Endothelial cell of hepatic sinusoid (primary cell): ENCODE measurements at regions not wholly inside any gene's neighbourhood (a gene's known extent, or its start where the extent isn't known, plus 50 kb on each side); places are given as distances from the start of the nearest gene placed in this dataset.
"Not testable (repeated sequence)": the region's sequence is repeated elsewhere in the genome, so short reads cannot be mapped to it uniquely, and the experiment has no call there.

Experiments
- in situ Hi-C: cut with HindIII; loops from 2 replicates; pipeline ENCODE4 v1.10.0; 2017; ENCODE audit warnings: low sequenced_read_pairs

DNA sequence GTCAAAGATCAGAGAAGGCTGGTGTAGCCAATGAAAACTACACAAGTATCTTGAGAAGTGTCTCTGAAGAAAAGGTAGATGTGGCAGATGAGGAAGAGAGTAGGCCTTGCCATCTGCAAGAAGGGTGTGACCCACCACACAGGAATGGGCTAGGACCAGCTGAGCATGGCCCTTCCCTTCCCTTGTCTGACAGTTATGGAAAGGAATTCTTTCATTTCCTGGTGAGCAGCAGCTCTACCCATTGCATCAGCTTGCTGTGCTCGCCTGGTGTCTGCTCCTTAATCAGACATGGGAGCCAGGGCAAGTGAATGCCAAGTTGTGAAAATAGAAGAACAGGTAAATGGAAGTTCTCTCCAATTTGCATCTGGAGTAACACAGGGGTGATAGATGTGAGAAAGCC lies 145.2 kb upstream of the KRR1 start:
- in situ Hi-C loops, result no loop called here

DNA sequence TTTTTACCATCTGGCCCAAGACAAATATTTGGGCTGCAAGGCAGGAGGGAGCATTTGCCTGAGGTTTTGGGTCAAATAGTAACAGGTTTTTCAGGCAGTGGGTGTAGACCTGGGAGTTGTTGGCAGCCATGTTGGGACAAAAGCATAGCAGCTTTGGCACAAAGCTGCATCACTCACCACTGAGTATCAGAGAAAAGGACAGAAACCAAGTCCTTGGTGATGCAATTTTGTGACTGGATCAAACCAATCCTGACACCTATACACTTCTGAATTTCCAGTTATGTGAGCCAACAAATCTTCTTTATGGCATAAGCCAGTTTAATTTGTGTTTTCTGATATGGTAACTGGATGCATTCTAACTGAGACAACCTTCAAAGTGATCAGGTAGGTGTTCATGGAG lies 144.8 kb upstream of the KRR1 start:
- in situ Hi-C loops, result no loop called here

DNA sequence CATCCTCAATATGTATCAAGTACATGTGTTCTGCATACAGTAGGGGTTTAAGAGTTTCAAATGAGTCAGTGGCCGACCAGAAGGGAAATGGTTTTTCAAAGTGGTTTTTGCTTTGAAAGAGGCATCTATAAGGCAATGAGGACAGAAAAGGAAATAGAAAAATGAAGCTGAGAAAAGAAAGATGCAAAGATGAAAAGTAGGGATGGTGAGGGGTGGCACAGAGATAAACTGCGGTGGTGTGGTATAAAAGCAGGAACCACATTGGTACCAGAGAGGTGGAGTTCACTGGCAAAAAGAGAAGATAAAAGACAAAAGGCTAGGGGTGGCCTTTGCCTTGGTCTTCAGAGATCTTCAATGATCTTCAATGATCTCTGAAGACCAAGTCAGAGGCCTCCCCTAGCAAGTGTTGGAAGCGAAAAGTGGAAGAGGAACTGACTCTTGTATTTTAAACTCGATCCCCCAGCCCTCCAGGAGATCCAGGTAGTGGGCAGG lies 144.0 kb upstream of the KRR1 start:
- in situ Hi-C loops, result no loop called here

DNA sequence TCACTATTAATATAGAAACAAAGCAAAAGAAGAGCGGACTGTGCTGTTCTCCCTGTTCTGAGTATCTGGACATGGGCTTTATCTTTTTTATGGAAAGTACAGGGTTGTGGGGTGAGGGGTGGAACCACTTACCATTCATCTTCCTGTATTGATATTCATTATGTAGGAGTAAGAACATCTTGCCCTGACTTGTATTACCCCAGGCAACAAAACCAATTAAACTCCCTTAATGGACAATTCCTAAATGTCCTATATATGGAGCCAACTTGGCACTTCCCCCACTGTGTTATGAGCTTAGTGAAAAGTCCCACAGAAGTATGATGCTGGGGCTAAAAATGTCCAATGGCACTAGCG lies 139.9 kb upstream of the KRR1 start:
- in situ Hi-C loops, result no loop called here

DNA sequence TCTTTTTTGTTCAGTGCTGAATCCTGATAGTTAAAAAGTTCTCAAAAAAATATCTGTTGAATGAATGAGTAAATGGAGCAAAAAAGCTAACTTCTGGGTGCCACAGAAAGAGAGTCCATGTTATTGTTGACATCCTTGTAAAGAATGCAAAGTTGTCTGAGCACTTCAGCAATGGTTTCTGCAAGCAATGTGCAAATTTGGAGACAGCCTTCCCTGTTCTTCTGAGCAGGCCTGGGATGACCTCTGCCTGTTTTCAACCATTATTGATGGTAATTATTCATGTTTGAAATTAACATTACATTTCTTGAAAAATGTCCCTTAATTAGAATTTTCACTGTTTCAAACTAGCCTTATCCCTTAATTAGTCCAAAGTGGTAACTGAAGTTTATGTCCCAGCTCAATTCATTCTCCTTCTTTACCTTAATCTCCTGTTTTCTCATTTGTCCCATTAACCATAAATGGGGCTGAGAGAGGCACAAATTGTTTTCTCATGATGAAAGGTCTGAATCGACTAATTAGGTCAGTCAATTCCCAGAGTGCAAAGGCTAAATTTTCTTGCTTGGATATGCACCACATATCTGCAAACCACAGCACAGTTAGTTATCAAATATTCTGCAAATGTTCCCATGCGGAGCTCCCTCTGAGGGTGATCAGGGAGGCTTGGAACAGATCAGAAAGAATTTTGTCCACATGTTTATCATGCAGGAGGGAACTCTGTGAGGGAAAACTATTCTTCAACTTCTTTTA lies 139.4 kb upstream of the KRR1 start:
- in situ Hi-C loops, result no loop called here

DNA sequence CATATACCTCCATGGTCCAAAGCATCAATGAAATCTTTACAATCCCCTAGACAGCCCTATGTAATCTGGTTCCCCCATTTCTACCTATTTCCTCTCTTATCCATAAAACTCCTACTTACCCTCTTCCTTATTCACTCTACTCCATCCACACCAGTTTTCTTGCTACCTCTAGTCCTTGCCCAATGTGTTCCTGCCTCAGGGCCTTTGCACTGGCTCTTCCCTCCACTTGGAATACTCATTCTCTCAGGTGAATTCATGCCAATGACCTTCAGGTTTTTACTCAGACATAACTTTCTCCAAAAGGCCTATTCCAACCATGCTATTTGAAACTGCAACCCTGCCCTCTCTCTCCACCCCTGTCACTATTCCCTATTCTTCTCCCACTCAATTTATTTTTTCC lies 138.7 kb upstream of the KRR1 start:
- in situ Hi-C loops, result no loop called here

DNA sequence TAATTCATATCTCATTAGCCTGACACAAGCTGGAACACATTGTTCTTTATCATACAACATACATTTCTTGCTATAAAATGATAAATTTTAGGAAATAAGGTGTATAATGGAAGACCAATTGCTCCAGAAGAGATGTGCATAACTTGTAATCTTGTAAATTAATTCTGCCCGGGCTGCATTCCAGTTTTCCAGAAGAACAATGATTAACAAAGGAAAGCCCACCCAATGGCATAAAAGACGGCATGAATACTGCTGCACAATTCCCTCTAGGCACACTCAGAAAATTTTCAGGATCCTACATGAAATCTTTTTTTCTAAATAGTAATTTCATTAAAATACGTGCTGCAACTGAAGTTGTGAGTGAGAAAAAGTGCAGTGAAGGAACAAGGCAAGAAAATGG lies 137.4 kb upstream of the KRR1 start:
- in situ Hi-C loops, result no loop called here

DNA sequence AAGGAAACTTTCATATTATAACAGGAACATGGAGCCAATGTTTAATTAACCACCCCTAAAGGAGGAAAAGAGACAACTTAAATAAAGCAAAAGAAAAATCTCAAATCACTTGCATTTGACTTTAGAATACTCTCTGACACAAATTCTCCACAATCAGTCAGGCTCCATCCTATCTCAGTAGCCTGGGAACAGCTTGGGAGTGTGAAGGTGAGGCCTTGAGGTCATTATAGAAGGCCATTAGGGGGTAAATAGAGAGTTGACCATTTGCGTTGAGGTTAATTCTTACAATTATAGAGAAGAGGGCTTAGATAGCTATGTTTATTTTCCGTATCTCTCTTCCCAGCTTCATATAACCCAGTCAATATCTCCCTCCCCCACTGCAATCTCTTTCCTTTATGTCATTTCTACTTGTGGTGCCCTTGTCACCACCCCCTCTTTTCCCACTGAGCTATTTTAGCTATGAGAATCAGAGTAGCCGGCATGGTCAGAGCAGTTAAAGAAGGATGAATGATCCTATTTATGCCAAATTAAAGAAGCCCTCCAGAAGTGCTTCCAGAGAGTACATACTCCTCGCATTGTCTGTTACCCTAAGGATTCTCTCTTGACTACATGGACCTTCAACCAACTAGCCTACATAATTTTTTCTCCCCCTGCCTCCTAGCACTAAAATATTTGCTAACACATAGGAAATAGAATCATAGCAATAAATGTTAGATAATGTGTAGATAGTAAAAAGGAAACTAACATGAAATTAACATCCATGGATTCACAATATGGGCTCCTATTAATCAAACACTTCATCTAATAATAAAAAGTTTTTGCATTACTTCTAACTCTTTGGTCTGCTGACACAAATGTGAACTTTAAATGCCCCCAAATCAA lies 135.2 kb upstream of the KRR1 start:
- in situ Hi-C loops, result no loop called here

DNA sequence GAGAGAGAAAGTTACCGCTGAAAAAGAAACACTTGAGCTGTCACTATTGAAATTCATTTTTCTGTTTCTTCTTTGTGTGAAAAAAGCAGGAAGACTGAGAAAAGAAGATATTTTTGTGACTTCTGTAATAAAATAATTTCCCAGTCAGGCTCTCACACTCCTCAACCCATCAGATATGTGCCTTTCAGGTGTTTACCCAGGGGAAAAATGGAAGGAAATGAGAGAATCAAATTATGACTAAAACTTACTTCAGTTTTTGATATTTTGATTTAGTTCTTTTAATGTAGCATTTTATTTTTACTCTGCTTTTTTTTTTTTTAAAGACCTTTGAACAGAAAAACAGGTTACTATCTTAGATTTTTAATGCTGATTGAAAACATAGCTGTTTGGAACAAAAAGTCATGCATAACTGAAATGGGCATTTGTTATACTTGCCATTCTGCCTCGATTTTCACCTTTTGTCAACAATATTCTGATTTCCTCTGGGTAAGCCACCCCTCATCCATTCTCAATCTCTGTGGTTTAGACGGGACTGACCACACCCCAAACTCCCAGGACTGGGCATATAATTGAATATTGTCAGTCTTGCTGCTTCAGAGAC lies 133.2 kb upstream of the KRR1 start:
- in situ Hi-C loops, result no loop called here

DNA sequence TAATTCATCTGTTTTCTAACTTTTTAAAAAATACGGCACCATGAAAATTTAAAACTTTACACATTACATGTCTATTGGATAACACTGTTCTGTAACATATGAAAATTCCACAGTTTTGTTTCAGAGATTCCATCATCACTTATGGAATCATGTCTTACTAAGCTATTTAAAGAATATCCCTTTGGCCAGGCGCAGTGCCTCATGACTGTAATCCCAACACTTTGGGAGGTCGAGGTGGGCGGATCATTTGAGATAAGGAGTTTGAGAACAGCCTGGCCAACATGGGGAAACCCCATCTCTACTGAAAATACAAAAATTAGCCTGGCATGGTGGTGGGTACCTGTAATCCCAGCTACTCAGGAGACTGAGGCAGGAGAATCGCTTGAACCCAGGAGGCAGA lies 131.7 kb upstream of the KRR1 start:
- in situ Hi-C loops, result not testable (repeated sequence)

DNA sequence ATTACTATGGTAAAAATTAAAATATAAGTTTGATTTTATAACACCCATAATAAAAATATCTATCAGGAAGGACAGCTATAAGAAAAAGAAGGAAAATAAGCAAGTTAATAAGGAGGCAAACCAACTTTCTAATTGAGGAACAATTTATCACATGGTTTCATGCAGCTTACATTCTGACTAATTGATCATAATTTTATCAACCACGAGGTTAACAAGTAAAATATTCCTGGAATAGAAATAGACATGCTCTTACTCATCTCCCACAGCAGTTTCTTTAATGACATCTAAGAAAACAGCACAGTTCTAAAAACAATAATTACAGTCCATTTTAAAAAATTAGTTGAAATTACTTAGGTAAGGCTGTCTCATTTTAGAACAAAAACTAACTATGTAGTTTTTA lies 130.8 kb upstream of the KRR1 start:
- in situ Hi-C loops, result no loop called here

DNA sequence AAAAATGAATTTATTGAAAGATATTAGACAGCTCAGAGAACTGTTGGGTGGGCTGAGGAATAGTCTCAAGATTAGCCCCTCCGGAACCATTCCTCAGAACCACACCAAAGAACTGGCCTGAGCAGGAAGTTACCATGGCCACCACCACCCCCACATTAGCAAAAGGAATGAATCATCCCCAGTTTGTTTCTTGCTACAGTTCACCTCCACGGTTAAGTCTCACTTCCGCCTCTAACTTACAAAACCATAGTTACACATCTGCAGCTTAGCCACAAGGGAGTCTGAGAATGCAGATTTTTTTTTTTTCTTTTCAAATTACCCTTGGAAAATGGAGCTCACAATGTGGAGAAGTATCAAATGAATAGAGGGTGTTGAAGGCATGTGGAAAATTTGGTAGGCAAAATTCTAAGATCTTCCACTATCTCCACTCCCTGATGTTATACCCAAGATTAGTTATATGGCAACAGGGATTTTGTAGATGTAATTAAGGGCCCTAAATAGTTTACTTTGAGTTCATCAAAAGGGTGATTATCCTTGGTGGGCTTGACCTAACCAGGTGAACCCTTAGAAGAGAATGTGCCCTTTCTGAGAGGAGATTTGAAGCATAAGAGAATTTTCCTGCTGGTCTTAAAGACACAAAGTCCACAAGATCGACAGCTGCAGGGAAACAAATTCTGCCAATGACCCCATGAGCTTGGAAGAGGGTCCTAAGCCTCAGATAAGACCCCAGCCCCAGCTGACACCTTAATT lies 129.8 kb upstream of the KRR1 start:
- in situ Hi-C loops, result no loop called here

DNA sequence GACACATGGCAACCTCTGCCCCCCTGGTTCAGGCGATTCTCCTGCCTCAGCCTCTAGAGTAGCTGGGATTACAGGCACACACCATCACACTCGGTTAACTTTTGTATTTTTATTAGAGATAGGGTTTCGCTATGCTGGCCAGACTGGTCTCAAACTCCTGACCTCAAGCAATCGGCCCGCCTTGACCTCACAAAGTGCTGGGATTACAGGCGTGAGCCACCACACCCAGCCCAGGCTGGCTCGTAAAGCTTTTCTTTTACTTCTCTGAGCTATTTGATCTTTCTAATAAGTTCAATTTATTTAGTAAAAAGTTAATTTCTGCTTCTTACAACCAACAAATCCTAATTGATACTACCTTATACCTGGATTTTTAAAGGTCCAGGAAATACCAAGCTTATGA lies 127.4 kb upstream of the KRR1 start:
- in situ Hi-C loops, result no loop called here

DNA sequence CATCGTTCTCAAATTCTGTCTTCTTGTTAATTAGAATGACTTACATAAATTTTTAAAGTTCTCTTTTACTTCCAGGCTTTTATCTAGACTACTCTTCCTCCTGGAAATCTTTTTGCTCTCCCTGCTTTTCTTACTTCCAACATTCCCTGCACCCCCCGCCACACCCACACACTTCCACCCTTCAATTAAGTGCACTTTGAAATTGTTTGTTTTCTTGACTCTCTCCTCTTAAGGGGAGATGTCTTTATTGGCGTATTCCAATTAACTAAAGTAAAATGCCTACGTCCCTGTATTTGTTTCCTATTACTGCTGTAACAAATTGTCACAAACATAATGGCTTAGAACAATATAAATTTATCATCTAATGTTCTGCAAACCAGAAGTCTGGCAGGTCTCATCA lies 125.2 kb upstream of the KRR1 start:
- in situ Hi-C loops, result no loop called here

DNA sequence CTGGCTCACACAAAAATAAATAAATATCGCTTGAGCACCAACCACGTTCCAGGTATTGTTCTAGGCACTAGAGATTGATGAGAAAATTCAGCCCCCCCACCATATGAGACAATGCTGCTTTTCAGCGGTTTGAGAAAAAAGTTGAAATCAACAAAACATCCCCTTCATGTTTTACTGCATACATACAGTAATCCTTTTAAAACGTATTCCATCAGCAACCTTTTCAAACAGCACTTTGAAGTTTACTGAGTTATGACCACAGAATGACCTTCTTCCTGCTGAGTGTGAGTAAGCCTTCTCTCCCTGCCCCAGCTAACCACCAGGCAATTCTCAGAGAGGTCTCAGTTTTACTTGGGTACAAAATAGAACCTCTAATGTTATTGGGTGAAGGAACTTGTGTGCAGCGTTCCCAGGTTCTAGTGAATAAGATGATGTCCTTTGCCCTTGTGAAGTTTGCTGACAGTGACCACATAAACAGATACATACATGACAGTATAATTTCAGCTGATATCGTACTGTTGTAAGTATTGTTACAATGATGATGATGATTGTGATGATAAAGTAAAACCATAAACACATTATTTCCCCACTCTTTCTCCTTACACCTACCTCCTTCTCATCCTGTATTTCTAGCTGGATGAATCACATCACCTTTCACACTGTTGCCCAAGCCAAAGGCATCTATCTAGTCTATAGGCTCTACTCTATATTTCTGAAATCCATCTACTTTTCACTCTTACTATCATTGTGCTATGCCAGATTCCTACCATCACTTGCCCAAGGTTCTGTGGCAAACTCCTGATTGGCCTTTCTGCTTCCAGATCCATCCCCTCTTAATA lies 124.4 kb upstream of the KRR1 start:
- in situ Hi-C loops, result no loop called here

DNA sequence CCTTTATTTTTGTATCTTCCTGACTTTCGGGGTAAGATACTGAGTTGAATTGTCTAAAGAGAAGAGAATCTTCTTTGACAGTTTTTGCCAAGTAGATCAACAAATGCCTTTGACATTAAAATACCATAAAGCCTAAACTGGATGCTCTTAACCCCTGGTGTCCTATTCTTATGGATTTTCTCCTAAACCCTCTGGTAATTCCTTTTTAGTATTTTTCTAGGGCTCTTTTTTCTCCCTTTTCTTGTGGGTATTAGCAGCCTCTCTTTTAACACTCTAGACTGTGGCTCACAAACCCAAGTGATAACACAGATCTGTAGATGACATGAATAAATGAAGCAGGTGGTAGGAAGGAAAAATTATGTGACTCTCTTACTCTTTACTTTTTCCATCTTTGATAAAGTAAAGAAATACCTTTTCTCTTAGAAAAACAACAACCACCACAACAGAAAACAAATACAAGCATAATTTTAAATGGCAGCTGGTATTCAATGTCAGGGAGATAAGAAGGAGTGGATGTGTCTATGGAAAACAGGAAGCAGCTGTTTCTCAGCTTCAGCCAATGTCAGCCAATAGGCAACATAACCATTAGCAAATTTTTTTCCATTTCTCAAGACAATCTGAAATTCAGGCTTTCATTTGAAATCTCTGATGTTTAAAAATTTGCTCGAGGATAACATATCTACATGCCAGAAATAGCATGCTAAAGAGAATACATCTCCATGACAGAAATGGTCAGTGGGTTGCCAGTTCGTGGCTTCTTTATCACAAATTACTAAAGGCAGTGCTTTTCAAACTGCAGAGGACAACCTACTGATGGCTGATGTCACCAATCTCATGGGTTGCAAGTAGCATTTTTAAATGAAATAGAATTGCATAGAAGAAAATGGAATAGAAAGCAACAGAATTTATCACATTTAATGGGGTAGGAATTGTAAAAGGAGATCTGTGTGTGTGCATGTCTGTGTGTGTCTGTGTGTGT lies 123.1 kb upstream of the KRR1 start:
- in situ Hi-C loops, result no loop called here

DNA sequence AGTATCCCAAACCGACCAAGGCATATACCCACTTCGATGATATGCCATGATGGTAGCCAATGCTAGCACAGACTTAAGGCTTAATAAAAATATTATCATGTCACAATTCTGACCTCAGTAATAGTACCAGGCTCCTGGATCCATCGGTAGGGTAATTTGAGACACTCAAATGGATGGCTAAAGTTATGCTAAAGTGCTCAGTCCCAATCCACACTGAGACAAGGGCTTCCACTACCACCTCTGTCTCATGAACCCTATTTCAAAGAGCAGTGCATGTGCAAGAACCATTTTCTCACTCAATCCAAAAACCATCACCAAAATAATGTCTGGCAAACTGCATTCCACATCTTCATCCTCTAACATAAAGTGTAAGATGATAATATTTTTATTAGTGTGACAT lies 122.4 kb upstream of the KRR1 start:
- in situ Hi-C loops, result no loop called here

DNA sequence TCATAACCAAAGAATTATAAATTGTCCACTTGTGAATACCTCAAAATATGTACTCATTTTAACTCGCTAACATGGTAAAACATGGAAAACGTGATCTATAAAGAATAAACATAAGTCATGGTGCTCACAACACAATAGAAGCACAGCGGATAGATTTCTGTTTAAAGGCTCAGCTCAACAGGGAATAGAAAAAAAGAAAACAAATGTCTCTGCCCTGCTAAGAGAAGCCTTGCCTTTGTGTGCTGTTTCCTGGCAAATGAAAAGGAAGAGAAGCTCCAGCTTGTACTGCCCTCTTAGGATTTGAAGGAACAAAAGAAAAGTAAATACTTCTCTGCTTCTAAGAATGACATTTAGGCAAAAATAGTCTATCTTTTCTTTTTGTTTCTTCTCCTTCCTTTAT lies 121.0 kb upstream of the KRR1 start:
- in situ Hi-C loops, result no loop called here

DNA sequence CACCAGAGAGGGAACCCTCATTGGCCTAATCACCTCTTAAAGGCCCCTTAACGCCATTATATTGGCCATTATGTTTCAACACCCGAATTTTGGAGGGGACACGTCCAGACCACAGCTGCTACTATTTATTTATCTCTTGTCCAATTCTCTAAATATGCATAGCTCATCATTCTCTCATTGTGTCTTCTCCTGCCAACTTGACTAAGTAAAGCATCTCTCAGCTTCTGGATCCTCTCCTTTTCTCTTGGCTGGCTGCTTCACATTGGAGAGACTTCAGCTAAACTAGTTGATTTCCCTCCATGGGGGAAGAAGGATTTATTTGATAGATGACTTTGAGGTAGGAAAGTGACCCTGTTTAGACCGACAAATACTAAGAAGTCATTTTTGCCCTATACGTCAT lies 120.4 kb upstream of the KRR1 start:
- in situ Hi-C loops, result no loop called here
